B cell (primary cell): ENCODE measurements at regions not wholly inside any gene's neighbourhood (a gene's known extent, or its start where the extent isn't known, plus 50 kb on each side); places are given as distances from the start of the nearest gene placed in this dataset.

Experiments used
- EZH2 ChIP-seq: IDR thresholded peaks from 2 replicates; pipeline ENCODE4 v1.6.1; 2012; ENCODE audit warnings: borderline replicate concordance, low read depth, mild to moderate bottlenecking, moderate library complexity, low read length; ENCODE audit not compliant: insufficient read depth, poor library complexity, severe bottlenecking
- TF ChIP-seq, protein P1 (sequence below): fragments of 200-600 bp; IDR thresholded peaks from one replicate; pipeline ENCODE4 v1.8.0; 2022; ENCODE audit warnings: antibody characterized with exemption, mild to moderate bottlenecking

DNA sequence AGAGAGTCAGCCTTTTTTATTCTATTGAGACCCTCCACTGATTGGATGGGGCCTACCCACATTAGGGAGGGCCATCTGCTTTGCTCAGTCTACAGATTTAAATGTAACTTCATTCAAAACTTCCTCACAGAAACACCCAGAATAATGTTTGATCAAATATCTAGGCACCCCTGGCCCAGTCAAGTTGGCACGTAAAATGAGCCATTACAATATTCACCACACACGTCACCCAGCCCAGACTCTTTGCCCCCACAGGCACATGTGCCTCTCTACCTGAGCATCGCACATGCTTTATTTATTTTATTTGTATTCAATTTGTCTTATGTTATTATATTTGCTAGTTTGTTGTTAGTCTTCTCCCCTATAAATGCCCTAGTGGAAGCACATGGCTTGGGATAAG, 70.9 kb upstream of the EYA2 start:
- TF ChIP-seq, protein P1, sequence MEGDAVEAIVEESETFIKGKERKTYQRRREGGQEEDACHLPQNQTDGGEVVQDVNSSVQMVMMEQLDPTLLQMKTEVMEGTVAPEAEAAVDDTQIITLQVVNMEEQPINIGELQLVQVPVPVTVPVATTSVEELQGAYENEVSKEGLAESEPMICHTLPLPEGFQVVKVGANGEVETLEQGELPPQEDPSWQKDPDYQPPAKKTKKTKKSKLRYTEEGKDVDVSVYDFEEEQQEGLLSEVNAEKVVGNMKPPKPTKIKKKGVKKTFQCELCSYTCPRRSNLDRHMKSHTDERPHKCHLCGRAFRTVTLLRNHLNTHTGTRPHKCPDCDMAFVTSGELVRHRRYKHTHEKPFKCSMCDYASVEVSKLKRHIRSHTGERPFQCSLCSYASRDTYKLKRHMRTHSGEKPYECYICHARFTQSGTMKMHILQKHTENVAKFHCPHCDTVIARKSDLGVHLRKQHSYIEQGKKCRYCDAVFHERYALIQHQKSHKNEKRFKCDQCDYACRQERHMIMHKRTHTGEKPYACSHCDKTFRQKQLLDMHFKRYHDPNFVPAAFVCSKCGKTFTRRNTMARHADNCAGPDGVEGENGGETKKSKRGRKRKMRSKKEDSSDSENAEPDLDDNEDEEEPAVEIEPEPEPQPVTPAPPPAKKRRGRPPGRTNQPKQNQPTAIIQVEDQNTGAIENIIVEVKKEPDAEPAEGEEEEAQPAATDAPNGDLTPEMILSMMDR = no peak
- no peak for TF ChIP-seq EZH2
